SK-N-SH (cell line): ENCODE measurements at regions not wholly inside any gene's neighbourhood (a gene's known extent, or its start where the extent isn't known, plus 50 kb on each side); places are given as distances from the start of the nearest gene placed in this dataset.

Experiments used
- CTCF ChIA-PET: fragments of 300-600, 350-600 bp; formaldehyde crosslinking; extraction: SDS; loops from one replicate; lab custom pipeline; 2021; lab: Yijun Ruan, JAX
- POLR2A ChIA-PET: fragments of 350-600 bp; sonication (Branson Sonifier 250); formaldehyde crosslinking; extraction: SDS; loops from one replicate; lab custom pipeline; 2020; ENCODE audit warnings: antibody characterized with exemption, inconsistent platforms; lab: Yijun Ruan, JAX
- DNase-seq: peaks from one replicate; pipeline ENCODE4 v3.0.0; 2012
- H2AFZ ChIP-seq: fragments of 200-600 bp; sonication (generic); 2 replicates; pipeline ENCODE4 v1.8.1; 2016; ENCODE audit warnings: antibody characterized with exemption, mild to moderate bottlenecking, low read depth
- H3F3A ChIP-seq: fragments of 200-600 bp; sonication (generic); replicated peaks from 2 replicates; pipeline ENCODE3; 2016; ENCODE audit warnings: antibody characterized with exemption, mild to moderate bottlenecking; ENCODE audit not compliant: insufficient read depth
- H3K27ac ChIP-seq, 2 experiments: fragments of 200-500 bp in 1 of 2; fragments of 200-600 bp in 1 of 2; sonication (Bioruptor generic) in 1 of 2; sonication (generic), shearing (Covaris generic) in 1 of 2; 2 replicates each; pipeline versions ENCODE4 v1.5.1 to v1.6.1; 2014 to 2016; ENCODE audit warnings: low read depth in 2 of 2, inconsistent platforms in 1 of 2, low read length in 1 of 2, mild to moderate bottlenecking in 1 of 2, mixed read lengths in 1 of 2
- H3K27me3 ChIP-seq: fragments of 200-600 bp; sonication (generic), shearing (Covaris generic); 2 replicates; pipeline ENCODE4 v1.6.1; 2016; ENCODE audit warnings: mixed run types; ENCODE audit not compliant: insufficient read depth
- H3K36me3 ChIP-seq, 2 experiments: fragments of 200-500 bp in 1 of 2; fragments of 200-600 bp in 1 of 2; sonication (Bioruptor generic) in 1 of 2; sonication (generic) in 1 of 2; replicated peaks in 1 of 2; 2 replicates each; pipeline versions ENCODE3 to v1.5.1; 2014 to 2016; ENCODE audit warnings: low read length in 1 of 2, mild to moderate bottlenecking in 1 of 2; ENCODE audit not compliant: insufficient read depth in 2 of 2, control insufficient read depth in 1 of 2
- H3K4me1 ChIP-seq, 2 experiments: fragments of 200-500 bp in 1 of 2; fragments of 200-600 bp in 1 of 2; sonication (Bioruptor generic) in 1 of 2; sonication (generic), shearing (Covaris generic) in 1 of 2; 2 replicates each; pipeline versions ENCODE4 v1.5.1 to v1.6.1; 2014 to 2016; ENCODE audit warnings: low read depth in 1 of 2, low read length in 1 of 2, mixed run types in 1 of 2; ENCODE audit not compliant: insufficient read depth in 2 of 2, control insufficient read depth in 1 of 2
- H3K4me2 ChIP-seq: fragments of 200-600 bp; sonication (generic), shearing (Covaris generic); 2 replicates; pipeline ENCODE4 v1.6.1; 2017; ENCODE audit warnings: mixed run types
- H3K4me3 ChIP-seq, 2 experiments: fragments of 200-500 bp in 1 of 2; fragments of 200-600 bp in 1 of 2; sonication (Bioruptor generic) in 1 of 2; sonication (generic), shearing (Covaris generic) in 1 of 2; 2 replicates each; pipeline versions ENCODE4 v1.5.1 to v1.8.1; 2014 to 2016; ENCODE audit warnings: low read depth in 2 of 2, inconsistent platforms in 1 of 2, low read length in 1 of 2, mild to moderate bottlenecking in 1 of 2, mixed read lengths in 1 of 2, moderate library complexity in 1 of 2
- H3K79me2 ChIP-seq: fragments of 200-600 bp; sonication (generic); 2 replicates; pipeline ENCODE4 v1.8.1; 2017; ENCODE audit warnings: mild to moderate bottlenecking; ENCODE audit not compliant: insufficient read depth
- H3K9ac ChIP-seq: fragments of 200-600 bp; sonication (generic); 2 replicates; pipeline ENCODE4 v1.6.1; 2017; ENCODE audit warnings: mixed run types
- H3K9me2 ChIP-seq: fragments of 200-600 bp; sonication (generic); 2 replicates; pipeline ENCODE4 v1.6.1; 2017; ENCODE audit warnings: mixed run types
- H3K9me3 ChIP-seq: fragments of 200-600 bp; sonication (generic); 2 replicates; pipeline ENCODE4 v1.6.1; 2017; ENCODE audit warnings: mixed run types, mild to moderate bottlenecking, moderate library complexity
- H4K20me1 ChIP-seq: fragments of 200-600 bp; sonication (generic); 2 replicates; pipeline ENCODE4 v1.6.1; 2017; ENCODE audit warnings: mild to moderate bottlenecking, mixed run types; ENCODE audit not compliant: insufficient read depth
- GATA2 ChIP-seq: sonication (generic); formaldehyde crosslinking; IDR thresholded peaks from 2 replicates; pipeline ENCODE4 v1.5.0; 2020; ENCODE audit warnings: mild to moderate bottlenecking, missing genetic modification reagents
- MXI1 ChIP-seq: IDR thresholded peaks from 2 replicates; pipeline ENCODE4 v1.6.1; 2012; ENCODE audit warnings: mild to moderate bottlenecking, low read depth, low read length, improper control_type of control experiment
- NFIC ChIP-seq: IDR thresholded peaks from 2 replicates; pipeline ENCODE4 v1.4.0; 2012; ENCODE audit warnings: borderline replicate concordance
- NRF1 ChIP-seq: IDR thresholded peaks from 2 replicates; pipeline ENCODE4 v1.6.1; 2012; ENCODE audit warnings: low read depth, mild to moderate bottlenecking, low read length
- POLR2AphosphoS5 ChIP-seq: IDR thresholded peaks from 2 replicates; pipeline ENCODE4 v1.6.1; 2012; ENCODE audit warnings: low read depth, low read length
- REST ChIP-seq: IDR thresholded peaks from 2 replicates; pipeline ENCODE4 v1.6.1; 2012; ENCODE audit warnings: mild to moderate bottlenecking, low read depth, low read length, moderate library complexity
- SMC3 ChIP-seq: IDR thresholded peaks from 2 replicates; pipeline ENCODE4 v1.6.1; 2012; ENCODE audit warnings: low read depth, low read length, improper control_type of control experiment
- USF2 ChIP-seq: fragments of 150-350 bp; IDR thresholded peaks from 2 replicates; pipeline ENCODE4 v1.6.1; 2017; ENCODE audit warnings: antibody characterized with exemption, low read length, low read depth, borderline replicate concordance
- WGBS: methylation state at CpG from one replicate; pipeline ENCODE4 v1.1.6; 2017; ENCODE audit warnings: low lambda C conversion rate; 5-methylcytosine and 5-hydroxymethylcytosine counted together

- TF ChIP-seq MXI1: no peak
- no peak for TF ChIP-seq USF2
- TF ChIP-seq REST: no peak
- TF ChIP-seq NRF1: no peak
- TF ChIP-seq, all 33 proteins: peak for 0
- POLR2A ChIA-PET: no interaction called here
- H3K79me2 ChIP-seq: no peaks in the 10 kb centered on the region
Observed at GRCh38 chr6:71015392-71015791, 58.5 kb upstream of the B3GAT2 start.

GRCh38 chr6:71028236-71028876 lies 71.5 kb upstream of the B3GAT2 start:
- Histone ChIP-seq H3K27ac (no peak overlapping the region), H3K4me2 (no peak overlapping the region), H3K9me3 (no peaks in the 10 kb centered on the region), H3K4me1 (no peaks in the 10 kb centered on the region), H4K20me1 (no peaks in the 10 kb centered on the region), H3K27me3 (no peaks in the 10 kb centered on the region), H3K36me3 (no peaks in the 10 kb centered on the region), H3F3A (no peaks in the 10 kb centered on the region), H3K9ac (no peak overlapping the region), H3K9me2 (no peaks in the 10 kb centered on the region), H3K4me3 (no peak overlapping the region), H3K79me2 (no peaks in the 10 kb centered on the region), H2AFZ (no peak overlapping the region)
- 61% methylated on average over 4 of the region's 7 CpGs for WGBS
- CTCF ChIA-PET: interaction anchor here (0.6 to 2.0 kb wide), 3 partner anchors 15 to 19 kb away, joined by 3 to 5 read pairs (median 3); no protein-coding TSS in a partner anchor
- DNase-seq: no peak
- POLR2A ChIA-PET: no interaction called here
- TF ChIP-seq MXI1: no peak
- no peak for TF ChIP-seq SMC3

More at GRCh38 chr6:71015392-71015791, 58.5 kb upstream of the B3GAT2 start:
- Histone ChIP-seq H3K27ac (no peak overlapping the region), H3K9me2 (no peaks in the 10 kb centered on the region), H3K9me3 (no peaks in the 10 kb centered on the region), H3K4me3 (no peak overlapping the region), H4K20me1 (no peaks in the 10 kb centered on the region), H3K9ac (no peak overlapping the region), H3K4me2 (no peak overlapping the region), H2AFZ (no peak overlapping the region), H3K27me3 (no peaks in the 10 kb centered on the region), H3F3A (no peaks in the 10 kb centered on the region), H3K4me1 (no peaks in the 10 kb centered on the region), H3K36me3 (no peaks in the 10 kb centered on the region)
- DNase-seq: no peak
- CTCF ChIA-PET: interaction anchor here (1.2 to 2.1 kb wide), 3 partner anchors 130 to 705 kb away, joined by 3 to 8 read pairs (median 6); no protein-coding TSS in a partner anchor

- no peaks in the 10 kb centered on the region for H3K79me2 ChIP-seq
- no peak overlapping the region for H3K4me2 ChIP-seq
- no peak overlapping the region for H3K4me3 ChIP-seq
- H4K20me1 ChIP-seq: no peaks in the 10 kb centered on the region
- H2AFZ ChIP-seq: no peak overlapping the region
- no peak overlapping the region for H3K9ac ChIP-seq
- WGBS: 64% methylated on average over 4 of the region's 4 CpGs
- H3K36me3 ChIP-seq: no peaks in the 10 kb centered on the region
- POLR2A ChIA-PET: no interaction called here
- no peaks in the 10 kb centered on the region for H3K27me3 ChIP-seq
- no peak for TF ChIP-seq NFIC
- no peak for TF ChIP-seq POLR2AphosphoS5
- TF ChIP-seq GATA2 (CRISPR knock-in tag): no peak
- H3K9me3 ChIP-seq: no peaks in the 10 kb centered on the region
- no peaks in the 10 kb centered on the region for H3F3A ChIP-seq
- no peak overlapping the region for H3K27ac ChIP-seq
- no peaks in the 10 kb centered on the region for H3K4me1 ChIP-seq
- no peak for DNase-seq
- H3K9me2 ChIP-seq: no peaks in the 10 kb centered on the region
- CTCF ChIA-PET: interaction anchor here (2.0 kb wide), 1 partner anchor 15 kb away, joined by 5 read pairs; no protein-coding TSS in a partner anchor
Observed at GRCh38 chr6:71028877-71029252, 72.0 kb upstream of the B3GAT2 start.
